NCI-H69 (cell line): ENCODE measurements at regions not wholly inside any gene's neighbourhood (a gene's known extent, or its start where the extent isn't known, plus 50 kb on each side); places are given as distances from the start of the nearest gene placed in this dataset.

Experiments used
- DNase-seq: peaks from one replicate; lab custom pipeline; 2025; lab: John Stamatoyannopoulos, UW

GRCh38 chr5:116361979-116362577 is 212.5 kb downstream of the SEMA6A start:
- no peak for DNase-seq

DNA sequence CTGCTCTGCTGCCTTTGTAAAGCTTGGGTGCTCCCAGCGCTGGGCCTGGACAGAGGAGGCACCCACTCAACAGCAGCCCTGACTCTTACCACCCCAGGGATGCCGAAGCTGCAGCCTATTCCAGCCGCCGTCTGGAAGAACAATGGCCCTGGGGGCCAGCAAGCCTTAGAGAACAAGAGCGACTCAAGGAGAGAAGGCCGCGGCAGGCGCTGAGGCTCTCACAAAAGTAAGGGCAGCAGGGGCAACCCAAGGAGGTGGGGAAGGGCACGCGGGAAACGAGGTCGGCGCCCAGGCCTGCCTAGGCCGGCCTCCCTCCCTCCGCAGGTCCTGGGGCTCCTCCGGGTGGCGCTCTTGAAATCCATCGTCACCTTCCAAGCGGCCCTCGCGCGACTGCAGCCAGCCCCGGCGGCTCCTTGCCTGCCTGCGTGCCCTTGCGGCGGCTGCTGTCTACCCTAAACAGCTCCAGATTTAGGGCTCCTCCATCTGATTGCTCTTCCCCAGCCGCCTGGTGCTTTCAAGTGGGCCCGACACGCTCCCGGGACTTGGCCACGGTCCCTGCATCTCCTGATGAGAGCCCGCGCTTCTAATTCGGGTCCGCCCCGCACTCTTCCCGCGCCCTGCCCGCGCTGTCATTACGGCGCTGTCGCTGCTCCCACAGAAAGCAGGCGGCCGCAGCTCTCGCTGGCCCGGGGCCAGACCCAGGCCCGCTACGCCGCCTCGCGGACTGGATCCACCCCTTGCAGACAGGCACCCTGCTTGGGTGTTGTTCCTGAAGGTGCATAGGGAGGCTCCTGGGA is 213.3 kb downstream of the SEMA6A start:
- peak; percentile 87 for DNase-seq

DNA sequence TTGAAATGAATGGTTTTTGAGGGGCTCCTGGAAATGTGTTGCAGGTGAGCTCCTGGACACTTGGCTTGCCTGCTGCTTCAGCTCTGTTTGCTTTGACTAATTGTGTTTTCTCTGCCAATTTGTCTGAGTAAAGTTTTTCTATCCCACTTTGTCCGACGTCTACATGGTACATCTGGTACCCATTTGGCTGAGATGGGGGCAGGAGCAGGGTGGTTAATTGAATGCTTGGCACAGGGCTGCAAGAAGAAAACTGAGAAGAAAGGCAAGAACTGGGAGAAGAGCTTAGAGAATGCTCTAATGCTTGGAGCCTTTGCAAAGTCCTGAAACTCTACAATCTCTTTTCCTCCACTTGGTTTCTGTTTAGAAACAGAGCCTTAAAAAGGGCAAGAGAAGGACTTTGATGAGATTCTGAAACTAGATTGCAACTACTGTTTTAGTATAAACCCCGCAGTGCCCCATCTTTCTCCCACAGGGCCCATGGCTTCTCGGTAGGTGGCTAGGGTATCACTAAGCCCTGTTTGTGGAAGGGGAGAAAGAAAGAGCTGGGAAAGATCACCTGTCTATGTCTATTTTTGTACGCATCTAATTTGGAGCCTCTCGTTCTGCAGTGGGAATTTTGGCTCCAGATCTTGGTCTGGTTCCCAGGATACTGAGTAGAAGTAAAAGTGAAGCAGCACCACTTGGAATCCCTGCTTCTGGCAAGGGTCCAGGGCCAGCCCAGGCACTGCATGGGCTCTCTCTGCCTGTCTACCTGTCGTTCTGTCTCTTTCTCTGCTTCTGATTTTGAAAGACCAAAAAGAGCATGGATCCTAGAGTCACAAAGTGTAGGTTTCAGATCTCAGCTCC is 214.4 kb downstream of the SEMA6A start:
- peak; percentile 98 for DNase-seq

DNA sequence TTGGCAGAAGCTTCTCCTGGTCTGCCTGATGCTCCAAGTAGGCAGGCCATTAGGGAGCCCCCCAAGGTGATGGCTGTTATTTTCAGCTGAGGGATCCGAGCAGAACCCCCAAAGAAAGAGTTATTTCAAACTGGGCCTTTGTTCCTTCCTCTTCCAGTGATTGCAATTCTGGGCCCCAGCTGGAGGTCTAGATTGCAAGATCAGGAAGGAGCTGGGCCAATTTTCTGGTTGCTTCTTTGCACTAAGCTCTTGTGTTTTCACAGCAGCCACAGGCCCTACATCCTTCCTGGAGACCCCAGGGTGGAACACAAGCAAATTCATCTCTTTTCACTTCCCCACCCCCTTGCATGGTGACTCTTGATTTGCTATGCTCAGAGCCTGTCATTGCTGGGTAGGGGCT is 215.0 kb downstream of the SEMA6A start:
- peak; percentile 98 for DNase-seq

GRCh38 chr5:116358911-116359418 is 215.7 kb downstream of the SEMA6A start:
- DNase-seq: peak; percentile 56

- no peak for DNase-seq
Measured at GRCh38 chr5:116358015-116358523, 216.6 kb downstream of the SEMA6A start.

DNA sequence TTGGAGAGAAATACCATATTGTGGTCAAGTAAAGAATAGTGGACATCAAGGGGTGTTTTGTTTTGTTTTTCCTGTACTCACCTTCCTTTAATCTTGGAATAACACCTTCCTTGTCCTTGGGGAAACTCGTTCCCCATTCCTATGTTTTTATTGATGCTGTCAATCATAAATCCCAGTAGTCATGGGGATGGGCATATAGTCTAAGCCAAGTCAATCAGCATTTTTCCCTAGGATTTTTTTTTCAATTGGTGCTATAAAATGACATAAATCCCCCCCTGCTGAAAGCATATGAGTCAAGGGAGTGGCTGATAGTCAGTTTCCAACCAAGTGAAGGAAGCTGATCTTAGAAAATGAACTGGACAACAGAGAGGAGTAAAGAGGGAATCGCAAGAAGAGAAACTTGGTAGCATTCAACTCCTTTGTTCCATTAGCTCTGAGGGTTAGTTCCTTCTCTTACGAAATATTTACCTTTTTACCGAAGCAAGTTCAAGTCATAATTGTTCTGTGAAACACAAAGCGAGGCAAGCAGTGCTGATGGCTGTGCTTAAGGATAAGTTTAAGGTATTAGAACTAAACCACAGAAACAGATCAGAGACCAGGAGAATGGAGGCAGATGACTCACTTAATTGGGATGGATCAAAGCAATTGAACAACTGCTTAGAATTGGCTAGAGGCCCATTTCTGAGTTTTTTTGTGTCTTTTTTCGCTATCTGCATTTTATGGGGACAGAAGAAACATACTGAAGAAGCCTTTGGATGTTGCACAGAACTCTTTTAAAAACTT is 218.6 kb downstream of the SEMA6A start:
- DNase-seq: no peak

DNA sequence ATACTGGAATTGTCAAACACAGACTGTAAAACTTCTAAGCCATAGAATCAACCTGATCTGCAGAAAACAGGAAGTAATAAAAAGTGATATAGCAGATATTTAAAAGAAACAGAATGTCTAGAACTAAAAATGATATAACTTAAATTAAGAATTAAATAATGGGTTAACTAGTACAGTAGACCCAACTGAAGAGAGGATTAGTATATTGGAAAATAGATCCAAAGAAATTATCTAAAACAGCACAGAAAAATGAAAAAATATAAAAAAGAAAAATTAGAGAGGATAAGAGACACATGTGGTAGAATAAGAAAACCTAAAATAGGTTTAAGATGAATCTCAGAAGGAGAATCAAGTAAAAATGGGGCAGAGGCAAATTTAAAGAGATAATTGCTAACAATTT is 219.9 kb downstream of the SEMA6A start:
- no peak for DNase-seq

DNA sequence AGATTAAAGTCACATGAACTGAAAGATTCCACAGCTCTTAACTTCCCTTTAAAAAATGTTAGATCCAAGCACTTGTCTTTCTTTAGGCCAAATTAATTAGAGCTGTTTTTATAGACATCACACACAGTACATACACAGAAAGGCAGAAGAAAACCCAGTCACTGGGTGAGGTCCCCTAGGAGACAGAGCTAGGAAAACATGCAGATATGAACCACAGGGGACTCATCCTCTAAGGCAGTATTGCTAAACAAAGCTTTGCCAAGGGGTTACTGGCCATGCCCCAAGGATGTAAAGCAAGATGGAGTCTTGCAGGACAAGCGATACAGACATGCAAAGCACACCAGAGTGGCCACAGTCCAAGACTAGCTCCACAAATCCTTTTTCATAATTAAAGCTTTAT is 227.0 kb downstream of the SEMA6A start:
- DNase-seq: no peak

DNA sequence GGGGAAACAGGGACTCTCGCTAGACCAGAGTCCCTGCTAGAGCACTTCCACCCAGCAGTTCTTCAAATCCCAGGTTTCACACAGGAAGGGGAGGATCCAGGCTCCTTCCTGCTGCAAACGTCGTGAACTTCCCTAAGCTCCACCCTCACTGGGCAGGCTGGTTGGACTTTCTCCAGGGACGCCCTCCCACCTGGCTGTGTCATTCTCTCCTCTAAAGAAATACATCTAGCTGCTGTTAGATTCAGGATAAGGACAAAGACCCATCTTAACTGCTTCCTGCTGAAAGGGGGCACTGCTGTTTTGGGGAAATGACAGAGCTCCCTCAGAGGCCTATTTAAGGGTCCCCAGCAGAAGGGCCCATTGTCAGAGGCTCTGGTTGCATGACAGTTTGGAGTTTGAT is 230.7 kb downstream of the SEMA6A start:
- peak; percentile 66 for DNase-seq
